Endothelial cell of umbilical vein (primary cell): ENCODE measurements at regions not wholly inside any gene's neighbourhood (a gene's known extent, or its start where the extent isn't known, plus 50 kb on each side); places are given as distances from the start of the nearest gene placed in this dataset.

Experiments
- CTCF ChIP-seq, 2 donors: IDR thresholded peaks; 1 replicate in 1 of 2; 2 replicates in 1 of 2; pipeline ENCODE4 v1.5.1; 2011; ENCODE audit warnings: low read length in 2 of 2, mild to moderate bottlenecking in 2 of 2, moderate library complexity in 2 of 2, control low read depth in 1 of 2, inconsistent platforms in 1 of 2, low read depth in 1 of 2; ENCODE audit not compliant: insufficient read depth in 1 of 2; ENCODE audit errors: extremely low read depth in 1 of 2
- EZH2 ChIP-seq: IDR thresholded peaks from 2 replicates; pipeline ENCODE4 v1.6.1; 2012; ENCODE audit warnings: borderline replicate concordance, low read depth, mild to moderate bottlenecking, moderate library complexity, low read length, inconsistent platforms; ENCODE audit not compliant: severe bottlenecking
- GATA2 ChIP-seq: IDR thresholded peaks from 2 replicates; pipeline ENCODE4 v1.7.0; 2011; ENCODE audit warnings: low read depth, mild to moderate bottlenecking, moderate library complexity, mixed read lengths, low read length; ENCODE audit not compliant: insufficient read length, insufficient read depth
- POLR2A ChIP-seq: IDR thresholded peaks from 2 replicates; pipeline ENCODE4 v1.6.1; 2012; ENCODE audit warnings: low read depth, mild to moderate bottlenecking, control low read depth, low read length
- POLR2AphosphoS5 ChIP-seq: IDR thresholded peaks from 2 replicates; pipeline ENCODE4 v1.6.1; 2012; ENCODE audit warnings: low read depth, mild to moderate bottlenecking, control low read depth, low read length, moderate library complexity; ENCODE audit not compliant: insufficient read depth
- TF ChIP-seq, protein P1 (sequence below): IDR thresholded peaks from 2 replicates; pipeline ENCODE4 v1.6.1; 2011; ENCODE audit not compliant: insufficient read depth, insufficient read length

GRCh38 chr20:21826976-21827375 is 121.5 kb downstream of the PAX1 start:
- no peak for TF ChIP-seq CTCF (IDR thresholded peaks at IDR 0.05; ENCODE audit: extremely low read depth in 1 of 2, insufficient read depth in 1 of 2, low read depth in 1 of 2, low read length in 2 of 2)
- TF ChIP-seq POLR2AphosphoS5 = no peak
- TF ChIP-seq POLR2A = no peak
- no peak for TF ChIP-seq GATA2
- no peak for TF ChIP-seq EZH2
- TF ChIP-seq, protein P1, sequence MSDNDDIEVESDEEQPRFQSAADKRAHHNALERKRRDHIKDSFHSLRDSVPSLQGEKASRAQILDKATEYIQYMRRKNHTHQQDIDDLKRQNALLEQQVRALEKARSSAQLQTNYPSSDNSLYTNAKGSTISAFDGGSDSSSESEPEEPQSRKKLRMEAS = no peak
